Endothelial cell of umbilical vein (primary cell): ENCODE measurements at regions not wholly inside any gene's neighbourhood (a gene's known extent, or its start where the extent isn't known, plus 50 kb on each side); places are given as distances from the start of the nearest gene placed in this dataset.

Source experiments
- BruUV-seq: library from RNA; stranded (reverse); fragments of 400-500 nt; replicated peaks from 2 replicates; lab custom pipeline; 2021; lab: Mats Ljungman, UMichigan
- CTCF ChIA-PET: fragments of 300-600, 350-600 bp; sonication (Branson Sonifier 250); formaldehyde crosslinking; loops from one replicate; lab custom pipeline; 2021; ENCODE audit warnings: antibody characterized with exemption, inconsistent platforms; lab: Charles Lee
- POLR2A ChIA-PET: fragments of 300-600, 350-600 bp; sonication (Branson Sonifier 250); formaldehyde crosslinking; loops from one replicate; lab custom pipeline; 2021; ENCODE audit warnings: antibody characterized with exemption, inconsistent platforms; lab: Charles Lee
- DNase-seq: peaks from one replicate; pipeline ENCODE4 v3.0.0-alpha.2; 2011; ENCODE audit warnings: low read depth, low spot score
- FAIRE-seq: peaks from 2 replicates; lab custom pipeline; 2011; peaks lifted over from hg19 to GRCh38; lab: Jason Lieb, UNC
- H2AFZ ChIP-seq: 2 replicates; pipeline ENCODE4 v1.6.0; 2012; ENCODE audit warnings: low read depth, low read length, control low read depth, inconsistent platforms
- H3K27ac ChIP-seq: 2 replicates; pipeline ENCODE4 v1.5.1; 2011; ENCODE audit warnings: low read depth, mild to moderate bottlenecking, control low read depth, low read length, moderate library complexity; ENCODE audit not compliant: insufficient read depth
- H3K27me3 ChIP-seq, 2 experiments: 2 replicates each; pipeline versions ENCODE4 v1.6.0 to v1.6.1; 2011; ENCODE audit warnings: low read length in 2 of 2, mixed read lengths in 1 of 2; ENCODE audit not compliant: control insufficient read depth in 2 of 2, insufficient read depth in 2 of 2
- H3K36me3 ChIP-seq, 2 experiments: 2 replicates in 1 of 2; 3 replicates in 1 of 2; pipeline ENCODE4 v1.5.1; 2011; ENCODE audit warnings: low read length in 2 of 2, mild to moderate bottlenecking in 1 of 2, moderate library complexity in 1 of 2; ENCODE audit not compliant: control insufficient read depth in 2 of 2, insufficient read depth in 2 of 2; ENCODE audit errors: extremely low read depth in 1 of 2
- H3K4me1 ChIP-seq: 3 replicates; pipeline ENCODE4 v1.5.1; 2011; ENCODE audit warnings: mild to moderate bottlenecking, low read length; ENCODE audit not compliant: control insufficient read depth, insufficient read depth; ENCODE audit errors: extremely low read depth
- H3K4me2 ChIP-seq: 2 replicates; pipeline ENCODE4 v1.6.1; 2011; ENCODE audit warnings: low read length, control low read depth, mixed read lengths; ENCODE audit not compliant: insufficient read depth
- H3K4me3 ChIP-seq, 3 experiments: fragments of 200-600 bp in 1 of 3; sonication (generic), shearing (Covaris generic) in 1 of 3; replicated peaks in 1 of 3; 2 replicates each; pipeline ENCODE4 v1.5.1; 2011 to 2016; ENCODE audit warnings: control low read depth in 3 of 3, low read length in 3 of 3, mild to moderate bottlenecking in 2 of 3, inconsistent platforms in 1 of 3, low read depth in 1 of 3, moderate library complexity in 1 of 3; ENCODE audit not compliant: insufficient read depth in 1 of 3
- H3K79me2 ChIP-seq: 2 replicates; pipeline ENCODE4 v1.6.0; 2012; ENCODE audit warnings: low read length, inconsistent platforms; ENCODE audit not compliant: control insufficient read depth, insufficient read depth
- H3K9ac ChIP-seq: replicated peaks from 2 replicates; pipeline ENCODE3; 2011; ENCODE audit warnings: low read length, control low read depth; ENCODE audit not compliant: insufficient read depth; ENCODE audit errors: extremely low read depth
- H3K9me1 ChIP-seq: replicated peaks from 3 replicates; pipeline ENCODE4 v1.6.0; 2011; ENCODE audit warnings: mild to moderate bottlenecking, low read length; ENCODE audit not compliant: control insufficient read depth, insufficient read depth; ENCODE audit errors: extremely low read depth
- H3K9me3 ChIP-seq: replicated peaks from 2 replicates; pipeline ENCODE4 v1.5.1; 2012; ENCODE audit warnings: low read length, inconsistent platforms; ENCODE audit not compliant: control insufficient read depth, insufficient read depth
- H4K20me1 ChIP-seq: replicated peaks from 2 replicates; pipeline ENCODE3; 2011; ENCODE audit warnings: mild to moderate bottlenecking, low read length; ENCODE audit not compliant: control insufficient read depth, insufficient read depth; ENCODE audit errors: extremely low read depth
- GATA2 ChIP-seq: IDR thresholded peaks from 2 replicates; pipeline ENCODE4 v1.7.0; 2011; ENCODE audit warnings: low read depth, mild to moderate bottlenecking, moderate library complexity, mixed read lengths, low read length; ENCODE audit not compliant: insufficient read length, insufficient read depth
- JUN ChIP-seq: IDR thresholded peaks from 2 replicates; pipeline ENCODE4 v1.6.1; 2011; ENCODE audit warnings: borderline replicate concordance, low read depth; ENCODE audit not compliant: insufficient read length, insufficient read depth
- MYC ChIP-seq: IDR thresholded peaks from one replicate; pipeline ENCODE4 v1.6.1; 2011; ENCODE audit warnings: mild to moderate bottlenecking, low read depth, low read length
- POLR2A ChIP-seq: IDR thresholded peaks from 2 replicates; pipeline ENCODE4 v1.6.1; 2012; ENCODE audit warnings: low read depth, mild to moderate bottlenecking, control low read depth, low read length
- POLR2AphosphoS5 ChIP-seq: IDR thresholded peaks from 2 replicates; pipeline ENCODE4 v1.6.1; 2012; ENCODE audit warnings: low read depth, mild to moderate bottlenecking, control low read depth, low read length, moderate library complexity; ENCODE audit not compliant: insufficient read depth
- dilution Hi-C: fragments of 300-500 bp; cut with MboI; formaldehyde crosslinking; loops from one replicate; pipeline ENCODE4 v1.15.0; 2019; ENCODE audit warnings: low sequenced_read_pairs; ENCODE audit not compliant: extremely low pct_ligation_motif_present
- intact Hi-C: fragments of 100-400 bp; cut with micrococcal nuclease; formaldehyde crosslinking; loops from one replicate; pipeline ENCODE4 v1.10.0; 2022
- TF ChIP-seq, protein P1 (sequence below), 2 donors: IDR thresholded peaks; 1 replicate in 1 of 2; 2 replicates in 1 of 2; pipeline ENCODE4 v1.5.1; 2011; ENCODE audit warnings: low read length in 2 of 2, mild to moderate bottlenecking in 2 of 2, moderate library complexity in 2 of 2, control low read depth in 1 of 2, inconsistent platforms in 1 of 2, low read depth in 1 of 2; ENCODE audit not compliant: insufficient read depth in 1 of 2; ENCODE audit errors: extremely low read depth in 1 of 2
- TF ChIP-seq, protein P2 (sequence below): IDR thresholded peaks from 2 replicates; pipeline ENCODE4 v1.6.1; 2011; ENCODE audit not compliant: insufficient read depth, insufficient read length

DNA sequence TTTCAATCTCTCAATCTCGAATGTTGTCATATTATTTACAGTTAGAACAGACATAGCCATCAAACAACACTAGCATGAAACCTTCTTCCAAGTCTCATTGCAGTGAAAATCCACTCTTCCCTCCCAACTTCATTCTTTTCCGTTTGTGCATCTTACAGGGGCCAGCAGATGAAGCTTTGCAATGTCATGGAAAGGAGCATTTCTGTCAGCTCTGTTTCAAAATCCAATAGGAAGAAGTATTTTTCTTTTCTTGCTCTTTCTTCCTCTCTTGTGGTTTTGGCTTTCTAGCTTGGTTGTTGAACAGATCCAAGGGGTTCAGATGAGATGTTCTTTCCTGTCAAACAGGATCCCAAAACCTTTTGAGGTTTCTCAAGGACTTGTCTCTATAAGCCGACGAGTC is 416.6 kb downstream of the AEBP2 start:
- Histone ChIP-seq H3K9me1 (no peaks in the 10 kb centered on the region), H3K9me3 (no peaks in the 10 kb centered on the region), H3K4me3 (no peak overlapping the region), H3K27ac (no peak overlapping the region), H2AFZ (no peak overlapping the region), H4K20me1 (no peaks in the 10 kb centered on the region), H3K9ac (no peak overlapping the region), H3K4me2 (no peak overlapping the region), H3K4me1 (no peaks in the 10 kb centered on the region), H3K79me2 (no peaks in the 10 kb centered on the region), H3K36me3 (no peaks in the 10 kb centered on the region), H3K27me3 (no peaks in the 10 kb centered on the region)
- BruUV-seq: no TSS peak
- POLR2A ChIA-PET: no interaction called here
- dilution Hi-C loops: no loop called here
- FAIRE-seq (no peak), DNase-seq (no peak)
- intact Hi-C loops: no loop called here
- CTCF ChIA-PET: no interaction called here
- TF ChIP-seq, protein P1, sequence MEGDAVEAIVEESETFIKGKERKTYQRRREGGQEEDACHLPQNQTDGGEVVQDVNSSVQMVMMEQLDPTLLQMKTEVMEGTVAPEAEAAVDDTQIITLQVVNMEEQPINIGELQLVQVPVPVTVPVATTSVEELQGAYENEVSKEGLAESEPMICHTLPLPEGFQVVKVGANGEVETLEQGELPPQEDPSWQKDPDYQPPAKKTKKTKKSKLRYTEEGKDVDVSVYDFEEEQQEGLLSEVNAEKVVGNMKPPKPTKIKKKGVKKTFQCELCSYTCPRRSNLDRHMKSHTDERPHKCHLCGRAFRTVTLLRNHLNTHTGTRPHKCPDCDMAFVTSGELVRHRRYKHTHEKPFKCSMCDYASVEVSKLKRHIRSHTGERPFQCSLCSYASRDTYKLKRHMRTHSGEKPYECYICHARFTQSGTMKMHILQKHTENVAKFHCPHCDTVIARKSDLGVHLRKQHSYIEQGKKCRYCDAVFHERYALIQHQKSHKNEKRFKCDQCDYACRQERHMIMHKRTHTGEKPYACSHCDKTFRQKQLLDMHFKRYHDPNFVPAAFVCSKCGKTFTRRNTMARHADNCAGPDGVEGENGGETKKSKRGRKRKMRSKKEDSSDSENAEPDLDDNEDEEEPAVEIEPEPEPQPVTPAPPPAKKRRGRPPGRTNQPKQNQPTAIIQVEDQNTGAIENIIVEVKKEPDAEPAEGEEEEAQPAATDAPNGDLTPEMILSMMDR (IDR thresholded peaks at IDR 0.05; ENCODE audit: extremely low read depth in 1 of 2, insufficient read depth in 1 of 2, low read depth in 1 of 2, low read length in 2 of 2): no peak
- TF ChIP-seq POLR2A: no peak
- no peak for TF ChIP-seq POLR2AphosphoS5
- TF ChIP-seq MYC: no peak
- TF ChIP-seq, protein P2, sequence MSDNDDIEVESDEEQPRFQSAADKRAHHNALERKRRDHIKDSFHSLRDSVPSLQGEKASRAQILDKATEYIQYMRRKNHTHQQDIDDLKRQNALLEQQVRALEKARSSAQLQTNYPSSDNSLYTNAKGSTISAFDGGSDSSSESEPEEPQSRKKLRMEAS: no peak
- no peak for TF ChIP-seq GATA2
- no peak for TF ChIP-seq JUN
